G401 (cell line): ENCODE measurements at regions not wholly inside any gene's neighbourhood (a gene's known extent, or its start where the extent isn't known, plus 50 kb on each side); places are given as distances from the start of the nearest gene placed in this dataset.

Source experiments
- DNase-seq: peaks from one replicate; pipeline ENCODE4 v3.0.0-alpha.2; 2015; ENCODE audit warnings: low spot score
- in situ Hi-C: cut with HindIII; loops from 2 replicates; pipeline ENCODE4 v1.10.0; 2016; ENCODE audit warnings: low sequenced_read_pairs, mixed read lengths

DNA sequence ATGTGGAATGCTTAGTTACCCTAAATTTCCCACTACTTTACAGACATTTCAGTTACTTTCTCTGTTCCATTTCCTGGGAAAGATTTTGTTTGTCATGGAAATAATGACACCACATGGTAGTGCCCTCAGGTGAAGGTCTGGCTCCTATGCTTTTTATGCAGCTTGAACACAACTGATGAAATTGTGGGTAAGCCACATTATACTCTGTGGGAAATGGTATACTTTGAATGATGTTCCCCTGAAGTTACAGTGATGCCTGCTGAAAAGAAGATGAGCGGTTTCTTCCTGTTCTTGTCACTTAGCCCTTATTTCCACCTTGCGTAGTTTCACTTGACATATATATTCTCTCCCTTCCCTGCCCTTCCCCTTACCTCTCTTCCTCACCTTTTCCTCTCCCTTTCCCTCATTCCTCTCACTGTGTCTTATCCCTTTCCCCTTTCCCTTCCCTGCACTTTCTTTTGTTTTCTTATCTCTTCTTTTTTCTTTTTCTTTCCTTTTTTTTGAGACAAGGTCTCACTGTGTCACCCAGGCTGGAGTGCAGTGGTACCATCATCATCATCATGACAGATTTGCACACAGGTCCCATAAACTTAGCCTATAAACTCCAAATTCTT is 280.8 kb upstream of the IL12B start:
- in situ Hi-C loops: no loop called here
- DNase-seq: no peak

DNA sequence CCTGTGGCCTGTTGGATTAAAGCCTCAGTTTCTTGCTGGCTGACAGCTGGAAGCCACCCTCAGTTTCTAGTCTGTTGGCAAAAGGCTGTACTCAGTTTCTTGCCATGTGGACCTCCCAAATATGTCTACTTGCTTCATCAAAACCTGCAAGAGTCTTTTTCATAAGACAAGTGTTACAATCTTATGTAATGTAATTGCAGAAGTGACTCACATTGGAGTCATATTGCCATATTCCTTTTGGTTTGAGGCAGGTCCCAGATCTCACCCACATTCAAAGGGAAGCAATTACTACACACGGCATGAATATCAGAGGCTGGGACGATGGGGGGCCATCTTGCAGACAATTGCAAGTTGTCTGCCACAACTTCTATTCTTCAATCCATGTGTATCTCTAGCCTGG is 286.7 kb upstream of the IL12B start:
- no peak for DNase-seq
- in situ Hi-C loops: no loop called here

GRCh38 chr5:159619826-159620225 is 289.5 kb upstream of the IL12B start:
- no peak for DNase-seq
- in situ Hi-C loops: no loop called here

DNA sequence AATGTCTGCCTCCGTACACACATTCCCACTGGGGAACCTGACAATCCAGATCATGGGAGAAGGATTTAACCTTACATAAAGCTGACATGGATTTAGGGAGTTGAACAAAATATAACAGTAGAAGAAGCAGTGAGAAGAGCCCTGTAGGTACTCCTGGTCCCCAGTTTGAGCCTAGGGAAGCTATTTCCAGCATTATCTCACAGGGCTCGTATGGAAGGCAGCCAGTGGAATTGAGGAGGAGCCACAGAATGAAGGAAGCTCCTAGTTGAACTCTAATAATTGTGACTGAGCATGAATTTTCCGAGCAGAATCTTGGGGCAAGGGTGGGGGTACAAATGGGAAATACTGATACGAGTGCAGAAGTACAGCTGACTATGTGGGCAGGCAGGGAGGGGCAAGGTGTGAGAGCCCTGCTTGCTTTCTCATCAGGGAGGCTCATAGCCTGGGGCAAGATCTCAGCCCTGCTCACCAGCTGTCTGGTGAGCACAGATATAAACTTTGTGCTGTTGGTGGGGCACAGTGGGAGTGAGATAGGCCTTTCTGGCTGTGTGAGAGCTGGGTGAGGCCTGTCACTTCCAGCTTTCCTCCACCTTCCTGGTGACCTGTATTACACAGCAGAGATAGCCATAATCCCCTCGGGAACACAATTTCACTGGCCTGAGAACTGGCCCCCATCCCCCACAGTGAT is 290.7 kb upstream of the IL12B start:
- in situ Hi-C loops: no loop called here
- DNase-seq: no peak

DNA sequence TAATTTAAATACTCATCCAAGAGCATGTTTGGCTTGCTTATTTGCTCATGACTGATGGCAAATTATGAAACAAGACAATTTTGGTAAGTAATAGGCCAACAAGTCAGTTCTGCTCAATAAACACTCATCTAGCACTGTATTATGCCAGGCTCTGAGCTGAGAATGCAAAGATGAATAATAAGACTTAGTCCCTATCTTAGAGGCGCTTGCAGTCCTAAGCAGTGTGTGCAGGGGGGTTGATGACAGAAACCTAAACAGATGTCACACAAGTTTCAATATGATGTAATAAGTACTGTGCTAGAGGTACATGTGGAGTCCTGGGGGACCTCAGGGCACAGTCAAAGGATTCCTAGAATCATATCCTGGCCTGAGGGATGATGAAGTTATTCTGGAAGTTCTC is 287.6 kb upstream of the ADRA1B start:
- no peak for DNase-seq
- in situ Hi-C loops: no loop called here

DNA sequence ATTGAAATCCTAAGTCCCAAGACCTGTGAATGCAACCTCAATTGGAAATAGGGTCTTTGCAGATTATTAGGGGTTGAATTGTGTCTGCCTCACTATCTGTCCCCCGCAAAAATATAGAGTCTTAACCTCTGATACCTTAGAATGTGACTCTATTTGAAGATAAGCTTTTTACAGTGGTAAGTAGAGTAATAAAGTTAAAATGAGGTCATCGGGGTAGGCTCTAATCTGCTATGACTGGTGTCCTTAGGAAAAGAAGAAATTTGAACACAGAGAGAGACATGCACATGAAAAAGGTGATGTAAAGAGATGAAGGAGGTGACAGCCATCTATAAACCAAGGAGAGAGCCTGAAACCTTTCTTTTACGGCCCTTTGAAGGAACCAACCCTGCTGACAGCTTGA is 287.1 kb upstream of the ADRA1B start:
- no peak for DNase-seq
- in situ Hi-C loops: no loop called here

DNA sequence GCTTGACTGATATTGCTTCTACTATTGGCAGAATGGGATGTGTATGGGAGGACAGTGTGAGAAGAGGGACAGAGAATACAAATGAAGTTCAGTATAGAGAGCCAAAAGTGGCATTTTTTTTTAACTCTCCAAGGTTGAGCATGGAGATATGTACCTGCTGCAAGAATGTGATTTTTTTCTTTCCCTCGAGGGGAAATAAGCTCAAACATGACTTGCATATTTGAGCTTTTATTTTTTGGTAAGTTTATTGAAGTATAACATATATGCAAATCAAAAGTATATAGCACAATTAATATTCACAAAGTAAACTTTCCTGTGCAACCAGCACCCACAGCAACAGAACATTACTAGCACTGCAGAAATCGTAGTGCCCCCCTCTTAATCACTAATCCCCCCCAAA is 285.7 kb upstream of the ADRA1B start:
- in situ Hi-C loops: no loop called here
- no peak for DNase-seq

DNA sequence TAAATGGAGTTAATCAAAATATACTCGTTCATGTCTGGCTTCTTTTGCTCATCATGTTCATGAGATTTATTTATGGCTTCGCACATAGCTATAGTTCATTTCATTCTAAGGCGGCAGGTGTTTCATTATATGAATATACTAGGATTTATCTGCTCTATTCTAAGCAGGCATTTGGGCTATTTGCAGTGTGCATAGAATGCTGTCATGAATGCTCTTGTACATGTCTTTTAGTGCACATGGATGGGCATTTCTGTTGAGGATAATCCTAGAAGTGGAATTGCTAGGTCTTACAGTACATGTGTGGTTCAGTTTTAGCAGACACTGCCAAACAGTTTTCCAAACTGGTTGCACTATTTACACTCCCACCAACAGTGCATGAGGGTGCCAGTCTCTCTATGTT is 285.3 kb upstream of the ADRA1B start:
- in situ Hi-C loops: no loop called here
- DNase-seq: no peak

- in situ Hi-C loops: no loop called here
- no peak for DNase-seq
These were observed 283.4 kb upstream of the ADRA1B start for GRCh38 chr5:159632866-159633265.

DNA sequence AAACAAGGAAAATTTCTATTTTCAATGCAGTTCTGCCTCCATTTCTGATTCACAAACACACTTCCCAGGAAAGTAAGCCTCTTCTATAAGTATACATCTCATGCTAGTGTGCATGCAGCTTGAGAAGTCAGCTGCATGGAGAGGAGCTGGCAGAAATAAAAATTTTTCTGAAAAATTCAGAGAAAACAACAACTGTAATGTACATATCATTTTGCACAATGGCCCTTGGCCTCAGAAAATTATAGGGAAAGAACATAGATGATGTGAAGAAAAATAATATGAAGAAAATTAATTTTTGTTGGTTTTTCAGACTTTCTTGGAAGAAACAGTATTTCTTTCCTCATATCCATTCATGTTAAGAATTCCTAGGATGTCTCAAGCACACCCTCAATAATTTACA is 277.8 kb upstream of the ADRA1B start:
- no peak for DNase-seq
- in situ Hi-C loops: no loop called here

DNA sequence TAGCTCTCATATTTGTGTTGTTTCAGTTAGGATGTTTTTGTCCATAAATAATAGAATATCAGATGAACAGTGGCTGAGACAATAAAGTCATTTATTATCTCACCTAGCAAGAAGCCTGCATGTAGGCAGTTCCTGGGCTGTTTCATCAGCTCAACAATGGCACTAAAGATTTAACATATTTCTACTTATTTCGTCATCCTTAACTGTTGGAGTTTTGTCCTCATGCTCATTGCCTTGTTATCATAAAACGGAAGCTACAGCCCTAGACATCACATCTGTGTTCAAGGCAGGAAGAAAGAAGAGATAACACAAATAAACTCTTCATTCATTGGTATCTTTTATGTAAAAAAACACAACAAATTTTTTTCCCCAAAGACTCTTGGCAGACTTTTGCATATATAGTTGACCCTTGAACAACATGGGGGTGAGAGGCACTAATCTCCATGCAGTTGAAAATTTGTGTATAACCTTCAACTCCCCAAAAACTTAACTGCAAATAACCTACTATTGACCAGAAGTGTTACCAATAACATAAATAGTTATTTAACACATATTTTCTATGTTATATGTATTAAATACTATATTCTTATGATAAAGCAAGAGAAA is 277.2 kb upstream of the ADRA1B start:
- in situ Hi-C loops: no loop called here
- no peak for DNase-seq

GRCh38 chr5:159639590-159639989 is 276.7 kb upstream of the ADRA1B start:
- in situ Hi-C loops: no loop called here
- DNase-seq: no peak

DNA sequence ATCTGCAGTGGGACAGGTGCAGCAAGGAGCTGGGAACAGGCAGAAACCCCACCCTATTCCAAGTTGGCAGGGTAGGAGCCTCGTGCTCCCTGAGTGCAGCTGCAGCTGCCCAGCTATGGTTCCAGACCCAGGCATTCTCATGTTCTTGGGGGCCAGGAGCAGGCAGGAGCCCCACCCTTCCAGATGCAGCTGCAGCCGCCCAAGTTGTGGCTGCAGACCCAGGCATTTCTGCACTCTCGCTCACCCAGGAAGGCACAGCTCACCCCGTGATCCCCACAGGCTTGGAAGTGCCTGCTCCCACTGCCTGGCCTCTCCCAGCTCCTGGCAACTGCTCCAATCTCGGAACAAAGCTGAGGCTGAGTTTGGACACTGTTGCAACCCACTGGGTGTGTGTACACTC is 275.8 kb upstream of the ADRA1B start:
- DNase-seq: no peak
- in situ Hi-C loops: no loop called here

GRCh38 chr5:159640921-159641320 is 275.4 kb upstream of the ADRA1B start:
- no peak for DNase-seq
- in situ Hi-C loops: no loop called here

- in situ Hi-C loops: no loop called here
These were observed 274.8 kb upstream of the ADRA1B start for GRCh38 chr5:159641371-159642039.

DNA sequence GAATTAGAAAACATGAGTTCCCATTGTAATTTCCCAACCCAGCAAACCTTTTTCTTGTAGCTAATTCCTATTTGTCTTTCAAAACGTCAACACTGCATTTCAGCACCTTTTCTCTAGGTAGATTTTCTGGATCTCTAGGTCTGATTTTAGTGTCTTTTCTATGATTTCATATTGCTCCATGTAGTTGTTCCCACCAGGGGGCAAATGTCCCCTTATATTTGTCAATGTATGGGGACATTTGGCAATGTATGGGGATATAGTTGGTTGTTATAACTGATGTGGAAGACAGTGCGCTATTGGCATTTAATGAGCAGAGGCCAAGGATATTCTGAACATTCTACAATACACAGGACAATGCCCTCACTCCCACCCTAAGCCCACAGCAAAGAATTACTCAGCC is 273.9 kb upstream of the ADRA1B start:
- DNase-seq: no peak
- in situ Hi-C loops: no loop called here

More at GRCh38 chr5:159641371-159642039, 274.8 kb upstream of the ADRA1B start:
- no peak for DNase-seq

- in situ Hi-C loops: no loop called here
- DNase-seq: no peak
These were observed 272.2 kb upstream of the ADRA1B start for GRCh38 chr5:159644053-159644452.

GRCh38 chr5:159645179-159645846 is 271.0 kb upstream of the ADRA1B start:
- no peak for DNase-seq
- in situ Hi-C loops: no loop called here

DNA sequence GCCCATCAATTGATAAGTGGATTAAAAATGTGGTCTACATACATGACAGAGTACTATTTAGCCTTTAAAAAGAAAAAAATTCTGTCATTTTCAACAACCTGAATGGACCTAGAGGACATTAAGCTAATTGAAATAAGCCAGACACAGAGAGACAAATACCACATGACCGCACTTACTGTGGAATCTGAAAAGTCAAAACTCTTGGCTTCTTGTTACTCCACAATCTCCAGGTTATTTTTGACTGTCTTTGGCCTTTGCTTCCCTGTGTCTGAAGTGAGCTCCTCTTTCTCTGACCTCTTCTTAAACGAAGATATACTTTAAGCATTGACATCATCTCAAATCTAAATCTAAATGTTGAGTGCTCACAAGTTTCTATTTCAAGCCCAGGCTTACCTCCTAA is 265.5 kb upstream of the ADRA1B start:
- in situ Hi-C loops: no loop called here
- DNase-seq: no peak
